ENCODE measurements at regions not wholly inside any gene's neighbourhood (a gene's known extent, or its start where the extent isn't known, plus 50 kb on each side); places are given as distances from the start of the nearest gene placed in this dataset.

DNA sequence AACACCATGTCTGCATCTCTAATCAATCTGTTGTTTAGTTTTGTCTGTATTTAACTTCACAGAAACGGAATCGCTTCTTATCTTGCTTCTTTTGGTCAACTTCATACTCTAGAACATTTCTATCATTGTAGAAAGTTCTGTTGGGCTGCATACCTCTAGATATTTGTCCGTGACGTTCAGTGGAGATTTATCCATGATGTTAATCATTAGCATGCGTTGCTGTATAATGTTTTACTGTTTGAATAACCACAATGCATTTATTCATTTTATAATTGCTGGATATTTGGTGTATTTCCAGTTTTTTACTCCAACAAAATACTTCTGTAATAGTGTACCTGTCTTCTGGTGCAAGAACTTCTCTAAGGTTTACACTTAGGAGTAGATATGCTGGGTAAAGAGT is 96.2 kb upstream of the GDNF start:
- intact Hi-C loops (cut with micrococcal nuclease; ENCODE audit: unreplicated experiment): no loop called here
- TF ChIP-seq, protein P1, sequence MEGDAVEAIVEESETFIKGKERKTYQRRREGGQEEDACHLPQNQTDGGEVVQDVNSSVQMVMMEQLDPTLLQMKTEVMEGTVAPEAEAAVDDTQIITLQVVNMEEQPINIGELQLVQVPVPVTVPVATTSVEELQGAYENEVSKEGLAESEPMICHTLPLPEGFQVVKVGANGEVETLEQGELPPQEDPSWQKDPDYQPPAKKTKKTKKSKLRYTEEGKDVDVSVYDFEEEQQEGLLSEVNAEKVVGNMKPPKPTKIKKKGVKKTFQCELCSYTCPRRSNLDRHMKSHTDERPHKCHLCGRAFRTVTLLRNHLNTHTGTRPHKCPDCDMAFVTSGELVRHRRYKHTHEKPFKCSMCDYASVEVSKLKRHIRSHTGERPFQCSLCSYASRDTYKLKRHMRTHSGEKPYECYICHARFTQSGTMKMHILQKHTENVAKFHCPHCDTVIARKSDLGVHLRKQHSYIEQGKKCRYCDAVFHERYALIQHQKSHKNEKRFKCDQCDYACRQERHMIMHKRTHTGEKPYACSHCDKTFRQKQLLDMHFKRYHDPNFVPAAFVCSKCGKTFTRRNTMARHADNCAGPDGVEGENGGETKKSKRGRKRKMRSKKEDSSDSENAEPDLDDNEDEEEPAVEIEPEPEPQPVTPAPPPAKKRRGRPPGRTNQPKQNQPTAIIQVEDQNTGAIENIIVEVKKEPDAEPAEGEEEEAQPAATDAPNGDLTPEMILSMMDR (conservative IDR thresholded peaks at IDR 0.05; ENCODE audit: low read length): no peak
- no peak for TF ChIP-seq EZH2phosphoT487 (IDR thresholded peaks at IDR 0.05; ENCODE audit: borderline replicate concordance, low read depth, low read length)
- CTCF ChIA-PET (ENCODE audit: unreplicated experiment): no interaction called here
- H3K36me3 ChIP-seq (ENCODE audit: insufficient read depth, low read length): no peaks in the 10 kb centered on the region
- H3K4me1 ChIP-seq (ENCODE audit: insufficient read depth, low read length, poor library complexity, severe bottlenecking): no peaks in the 10 kb centered on the region
- H4K20me1 ChIP-seq (ENCODE audit: insufficient read depth, low read length): no peaks in the 10 kb centered on the region
- DNase-seq (ENCODE audit: low spot score): no peak
- POLR2A ChIA-PET: no interaction called here
- no peak overlapping the region for H3K27ac ChIP-seq (ENCODE audit: low read depth, low read length, poor library complexity, severe bottlenecking)
- H3K9me3 ChIP-seq (ENCODE audit: low read length): no peaks in the 10 kb centered on the region
- H2AFZ ChIP-seq (ENCODE audit: low read length): no peak overlapping the region
- no peaks in the 10 kb centered on the region; the same call in 1 of the 2 replicates for H3K9me2 ChIP-seq (ENCODE audit: insufficient read depth, low read length)
- H3K4me3 ChIP-seq (ENCODE audit: low read depth, low read length, poor library complexity, severe bottlenecking): no peak overlapping the region
- no peak overlapping the region for H3K4me2 ChIP-seq (ENCODE audit: low read length)
- BruUV-seq (replicated peaks): no TSS peak
- no peaks in the 10 kb centered on the region for H3K79me2 ChIP-seq (ENCODE audit: insufficient read depth, low read depth, low read length)

- H3K4me3 ChIP-seq (ENCODE audit: low read depth, low read length, poor library complexity, severe bottlenecking): no peak overlapping the region
- no peak for DNase-seq (ENCODE audit: low spot score)
- H3K4me2 ChIP-seq (ENCODE audit: low read length): no peak overlapping the region
- H4K20me1 ChIP-seq (ENCODE audit: insufficient read depth, low read length): no peaks in the 10 kb centered on the region
- no peak overlapping the region for H3K27ac ChIP-seq (ENCODE audit: low read depth, low read length, poor library complexity, severe bottlenecking)
- H3K79me2 ChIP-seq (ENCODE audit: insufficient read depth, low read depth, low read length): no peaks in the 10 kb centered on the region
- H2AFZ ChIP-seq (ENCODE audit: low read length): no peak overlapping the region
- H3K9me3 ChIP-seq (ENCODE audit: low read length): no peaks in the 10 kb centered on the region
- intact Hi-C loops (cut with micrococcal nuclease; ENCODE audit: unreplicated experiment): no loop called here
- no peaks in the 10 kb centered on the region for H3K4me1 ChIP-seq (ENCODE audit: insufficient read depth, low read length, poor library complexity, severe bottlenecking)
- BruUV-seq (replicated peaks): no TSS peak
- ChIA-PET POLR2A (no interaction called here), CTCF (ENCODE audit: unreplicated experiment) (no interaction called here)
- TF ChIP-seq EZH2phosphoT487 (IDR thresholded peaks at IDR 0.05; ENCODE audit: borderline replicate concordance, low read depth, low read length): no peak
- TF ChIP-seq, protein P1 (conservative IDR thresholded peaks at IDR 0.05; ENCODE audit: low read length): no peak
- H3K36me3 ChIP-seq (ENCODE audit: insufficient read depth, low read length): no peaks in the 10 kb centered on the region
- H3K9me2 ChIP-seq (ENCODE audit: insufficient read depth, low read length): no peaks in the 10 kb centered on the region; the same call in 1 of the 2 replicates
Observed at GRCh38 chr5:37933576-37933975, 93.7 kb upstream of the GDNF start.

DNA sequence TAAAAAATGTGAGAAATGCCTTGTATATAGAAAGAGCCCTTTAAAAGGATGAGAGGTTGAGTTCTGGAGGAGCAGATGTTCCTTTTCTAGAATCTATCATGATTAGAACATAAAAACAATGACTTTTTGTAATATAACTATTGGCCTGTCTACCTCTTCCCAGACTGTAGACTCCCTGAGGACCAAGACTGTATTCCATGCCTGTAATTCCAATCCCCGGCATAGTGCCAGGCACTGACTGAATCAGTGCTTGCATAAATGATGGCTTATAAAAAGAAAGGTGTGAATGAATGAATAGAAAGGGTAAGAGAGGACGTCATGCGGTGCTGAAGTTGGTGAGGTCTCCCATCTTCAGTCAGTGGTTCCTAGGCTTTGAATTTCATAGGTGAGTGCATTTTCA is 92.6 kb upstream of the GDNF start:
- Histone ChIP-seq H2AFZ (ENCODE audit: low read length) (no peak overlapping the region), H3K4me3 (ENCODE audit: low read depth, low read length, poor library complexity, severe bottlenecking) (no peak overlapping the region), H3K36me3 (ENCODE audit: insufficient read depth, low read length) (no peaks in the 10 kb centered on the region), H4K20me1 (ENCODE audit: insufficient read depth, low read length) (no peaks in the 10 kb centered on the region), H3K4me2 (ENCODE audit: low read length) (no peak overlapping the region), H3K9me2 (ENCODE audit: insufficient read depth, low read length) (no peaks in the 10 kb centered on the region; the same call in 1 of the 2 replicates), H3K9me3 (ENCODE audit: low read length) (no peaks in the 10 kb centered on the region), H3K4me1 (ENCODE audit: insufficient read depth, low read length, poor library complexity, severe bottlenecking) (no peaks in the 10 kb centered on the region), H3K27ac (ENCODE audit: low read depth, low read length, poor library complexity, severe bottlenecking) (no peak overlapping the region), H3K79me2 (ENCODE audit: insufficient read depth, low read depth, low read length) (no peaks in the 10 kb centered on the region)
- no peak for DNase-seq (ENCODE audit: low spot score)
- TF ChIP-seq EZH2phosphoT487 (IDR thresholded peaks at IDR 0.05; ENCODE audit: borderline replicate concordance, low read depth, low read length): no peak
- TF ChIP-seq, protein P1 (conservative IDR thresholded peaks at IDR 0.05; ENCODE audit: low read length): no peak
- ChIA-PET POLR2A (no interaction called here), CTCF (ENCODE audit: unreplicated experiment) (no interaction called here)
- intact Hi-C loops (cut with micrococcal nuclease; ENCODE audit: unreplicated experiment): no loop called here
- no TSS peak for BruUV-seq (replicated peaks)

Data from OCI-LY7 (cell line).